Testis (tissue), 2 donors: ENCODE measurements at regions not wholly inside any gene's neighbourhood (a gene's known extent, or its start where the extent isn't known, plus 50 kb on each side); places are given as distances from the start of the nearest gene placed in this dataset.
"Not testable (repeated sequence)": the region's sequence is repeated elsewhere in the genome, so short reads cannot be mapped to it uniquely, and the experiment has no call there.

Source experiments
- CTCF ChIP-seq, 3 experiments: fragments of 450-650 bp in 2 of 3; fragments of 200-600 bp in 1 of 3; sonication (generic) in 1 of 3; IDR thresholded peaks; one replicate each; pipeline ENCODE4 v1.5.1; 2016 to 2019; ENCODE audit warnings: antibody characterized with exemption in 3 of 3, mild to moderate bottlenecking in 2 of 3, moderate library complexity in 1 of 3
- POLR2A ChIP-seq: fragments of 450-650 bp; IDR thresholded peaks from one replicate; pipeline ENCODE4 v1.6.1; 2017; ENCODE audit warnings: antibody characterized with exemption, mild to moderate bottlenecking, moderate library complexity

DNA sequence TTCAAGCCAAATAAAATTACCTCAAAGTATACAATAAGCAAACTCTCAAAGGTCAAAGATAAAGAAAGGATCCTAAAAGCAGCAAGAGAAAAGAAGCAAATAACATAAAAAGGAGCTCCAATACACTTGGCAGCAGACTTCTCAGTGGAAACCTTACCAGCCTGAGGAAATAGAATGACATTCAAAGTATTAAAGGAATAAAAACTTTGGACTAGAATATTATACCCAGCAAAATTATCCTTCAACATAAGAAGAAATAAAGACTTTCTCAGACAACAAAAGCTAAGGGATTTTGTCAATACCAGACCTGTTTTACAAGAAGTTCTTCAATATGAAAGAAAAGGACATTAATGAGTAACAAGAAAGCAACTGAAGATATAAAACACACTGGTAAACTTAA is 83.0 kb upstream of the SPTLC1 start:
- TF ChIP-seq CTCF (IDR thresholded peaks at IDR 0.05); POLR2A: not testable (repeated sequence)
